Upper lobe of left lung (tissue), 4 donors: ENCODE measurements at regions not wholly inside any gene's neighbourhood (a gene's known extent, or its start where the extent isn't known, plus 50 kb on each side); places are given as distances from the start of the nearest gene placed in this dataset.

ENCODE experiments used
- CTCF ChIP-seq, 6 experiments: fragments of 450-650 bp in 4 of 6; fragments of 200-600 bp in 2 of 6; sonication (generic) in 2 of 6; IDR thresholded peaks; one replicate each; pipeline ENCODE4 v1.5.1; 2016 to 2019; ENCODE audit warnings: antibody characterized with exemption in 6 of 6
- POLR2AphosphoS5 ChIP-seq, 2 donors: sonication (generic); formaldehyde crosslinking; IDR thresholded peaks; one replicate each; pipeline ENCODE4 v1.5.1; 2017; ENCODE audit warnings: antibody characterized with exemption in 2 of 2

- no peak for TF ChIP-seq POLR2AphosphoS5 (IDR thresholded peaks at IDR 0.05)
- TF ChIP-seq CTCF (IDR thresholded peaks at IDR 0.05), result no peak
Measured at GRCh38 chr16:9607515-9608230, 516.2 kb downstream of the HAPSTR1 start.
